SU-DHL-6 (cell line): ENCODE measurements at regions not wholly inside any gene's neighbourhood (a gene's known extent, or its start where the extent isn't known, plus 50 kb on each side); places are given as distances from the start of the nearest gene placed in this dataset.

Experiments
- CTCF ChIP-seq: fragments of 200-600 bp; sonication (generic); IDR thresholded peaks from one replicate; pipeline ENCODE4 v1.5.1; 2017; ENCODE audit warnings: antibody characterized with exemption, mild to moderate bottlenecking, low read length, moderate library complexity; ENCODE audit not compliant: insufficient read depth, poor library complexity, severe bottlenecking
- EZH2phosphoT487 ChIP-seq: fragments of 200-600 bp; sonication (generic), shearing (Covaris generic); conservative IDR thresholded peaks from 2 replicates; pipeline ENCODE4 v1.6.1; 2018; ENCODE audit warnings: mild to moderate bottlenecking, antibody characterized with exemption, low read length, moderate library complexity, mixed read lengths

- no peak for TF ChIP-seq CTCF
- no peak for TF ChIP-seq EZH2phosphoT487
Measured at GRCh38 chr1:98055457-98055856, 134.6 kb upstream of the DPYD start.
